ENCODE measurements at regions not wholly inside any gene's neighbourhood (a gene's known extent, or its start where the extent isn't known, plus 50 kb on each side); places are given as distances from the start of the nearest gene placed in this dataset.

DNA sequence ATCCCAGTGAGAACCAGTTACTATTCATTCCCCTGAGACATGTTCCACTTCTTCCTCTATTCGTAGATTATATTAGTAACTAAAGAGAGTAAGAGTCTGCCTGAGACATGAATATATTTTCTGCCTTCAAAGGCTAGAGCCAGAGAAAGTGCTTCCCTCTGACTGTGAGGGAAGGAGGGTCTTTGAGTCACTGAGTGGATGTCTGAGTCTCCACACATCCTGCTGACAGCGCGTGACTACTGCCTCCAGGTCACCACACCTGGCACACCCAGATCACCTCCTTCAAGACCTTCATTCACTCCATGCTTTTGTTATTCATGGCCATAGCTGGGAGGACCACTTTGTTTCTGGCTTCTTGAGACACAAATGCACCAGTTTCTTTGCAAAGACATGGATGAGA, 135.6 kb downstream of the SOX2 start:
- Histone ChIP-seq H3K36me3 (replicated peaks in 1 of 2; ENCODE audit: control insufficient read depth in 1 of 2, insufficient read depth in 2 of 2, low read length in 1 of 2) (no peaks in the 10 kb centered on the region), H3K4me3 (ENCODE audit: low read depth in 2 of 2, low read length in 1 of 2) (no peak overlapping the region), H3K27ac (ENCODE audit: low read depth in 2 of 2, low read length in 1 of 2) (no peak overlapping the region), H3K9me3 (no peaks in the 10 kb centered on the region), H3F3A (replicated peaks; ENCODE audit: insufficient read depth) (no peaks in the 10 kb centered on the region), H3K4me2 (no peak overlapping the region), H3K27me3 (ENCODE audit: insufficient read depth) (no peaks in the 10 kb centered on the region), H3K9me2 (no peaks in the 10 kb centered on the region), H4K20me1 (ENCODE audit: insufficient read depth) (no peaks in the 10 kb centered on the region), H2AFZ (ENCODE audit: low read depth) (no peak overlapping the region), H3K79me2 (ENCODE audit: insufficient read depth) (no peaks in the 10 kb centered on the region), H3K4me1 (ENCODE audit: control insufficient read depth in 1 of 2, insufficient read depth in 2 of 2, low read depth in 1 of 2, low read length in 1 of 2) (no peaks in the 10 kb centered on the region), H3K9ac (no peak overlapping the region)
- ChIA-PET CTCF (no interaction called here), POLR2A (no interaction called here)
- 93% methylated on average over 3 of the region's 3 CpGs for WGBS (ENCODE audit: low lambda C conversion rate)
- TF ChIP-seq CTCF (IDR thresholded peaks at IDR 0.05) (no peak), EP300 (IDR thresholded peaks at IDR 0.05; ENCODE audit: borderline replicate concordance in 1 of 2, low read depth in 1 of 2, low read length in 1 of 2) (no peak), NRF1 (IDR thresholded peaks at IDR 0.05; ENCODE audit: low read depth, low read length) (no peak), SIN3A (IDR thresholded peaks at IDR 0.05; ENCODE audit: borderline replicate concordance, low read depth, low read length) (no peak), RXRA (IDR thresholded peaks at IDR 0.05; ENCODE audit: borderline replicate concordance, low read depth) (no peak), TEAD4 (IDR thresholded peaks at IDR 0.05; ENCODE audit: borderline replicate concordance, insufficient read depth) (no peak), GABPA (IDR thresholded peaks at IDR 0.05; ENCODE audit: low read depth) (no peak), MXI1 (IDR thresholded peaks at IDR 0.05; ENCODE audit: low read depth, low read length) (no peak), RFX5 (IDR thresholded peaks at IDR 0.05; ENCODE audit: low read length) (no peak), GATA2 (CRISPR knock-in tag; IDR thresholded peaks at IDR 0.05) (no peak), SMC3 (IDR thresholded peaks at IDR 0.05; ENCODE audit: low read depth, low read length) (no peak), FOXM1 (IDR thresholded peaks at IDR 0.05; ENCODE audit: low read depth) (no peak), ELF1 (IDR thresholded peaks at IDR 0.05) (no peak)
- no peak for DNase-seq

DNA sequence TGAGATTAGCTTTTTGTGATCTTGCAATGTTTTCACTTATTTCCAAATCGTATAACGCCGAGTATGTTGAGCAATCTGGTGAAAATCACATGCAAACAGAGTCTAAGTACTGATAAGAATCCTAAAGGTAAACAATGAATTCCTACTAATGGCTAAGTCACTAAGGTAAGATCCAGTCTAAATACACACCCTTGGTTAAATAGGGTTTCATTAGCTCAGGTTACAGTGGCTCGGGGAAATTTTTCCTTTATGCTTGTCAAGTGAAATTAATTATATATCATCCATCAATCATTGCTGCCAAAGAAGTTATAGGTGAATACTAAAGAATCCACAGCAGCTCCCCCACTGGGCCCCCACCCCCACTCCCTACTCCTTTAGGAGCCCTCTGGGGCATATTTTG, 139.3 kb downstream of the SOX2 start:
- TF ChIP-seq YY1 (IDR thresholded peaks at IDR 0.05; ENCODE audit: low read depth) (no peak), MEF2A (IDR thresholded peaks at IDR 0.05; ENCODE audit: borderline replicate concordance, low read depth) (no peak), USF2 (IDR thresholded peaks at IDR 0.05; ENCODE audit: borderline replicate concordance, low read depth, low read length) (no peak), CHD2 (IDR thresholded peaks at IDR 0.05; ENCODE audit: low read length, partially characterized antibody) (no peak), GABPA (IDR thresholded peaks at IDR 0.05; ENCODE audit: low read depth) (no peak), SMC3 (IDR thresholded peaks at IDR 0.05; ENCODE audit: low read depth, low read length) (no peak), TEAD4 (IDR thresholded peaks at IDR 0.05; ENCODE audit: borderline replicate concordance, insufficient read depth) (no peak), RXRA (IDR thresholded peaks at IDR 0.05; ENCODE audit: borderline replicate concordance, low read depth) (no peak)
- no peaks in the 10 kb centered on the region for H3K79me2 ChIP-seq (ENCODE audit: insufficient read depth)
- H3K9me2 ChIP-seq: no peaks in the 10 kb centered on the region
- H3K9me3 ChIP-seq: no peaks in the 10 kb centered on the region
- H3K27me3 ChIP-seq (ENCODE audit: insufficient read depth): no peaks in the 10 kb centered on the region
- H3K36me3 ChIP-seq (replicated peaks in 1 of 2; ENCODE audit: control insufficient read depth in 1 of 2, insufficient read depth in 2 of 2, low read length in 1 of 2): no peaks in the 10 kb centered on the region
- no peaks in the 10 kb centered on the region for H3K4me1 ChIP-seq (ENCODE audit: control insufficient read depth in 1 of 2, insufficient read depth in 2 of 2, low read depth in 1 of 2, low read length in 1 of 2)
- H3K9ac ChIP-seq: no peak overlapping the region
- no peak overlapping the region for H3K4me2 ChIP-seq
- no peaks in the 10 kb centered on the region for H4K20me1 ChIP-seq (ENCODE audit: insufficient read depth)
- 61% methylated on average over 4 of the region's 4 CpGs for WGBS (ENCODE audit: low lambda C conversion rate)
- H3K27ac ChIP-seq (ENCODE audit: low read depth in 2 of 2, low read length in 1 of 2): no peak overlapping the region
- H3F3A ChIP-seq (replicated peaks; ENCODE audit: insufficient read depth): no peaks in the 10 kb centered on the region
- no peak for DNase-seq
- no peak overlapping the region for H3K4me3 ChIP-seq (ENCODE audit: low read depth in 2 of 2, low read length in 1 of 2)
- CTCF ChIA-PET: no interaction called here
- POLR2A ChIA-PET: no interaction called here
- no peak overlapping the region for H2AFZ ChIP-seq (ENCODE audit: low read depth)

All from SK-N-SH (cell line).